Glomerular visceral epithelial cell (primary cell): ENCODE measurements at regions not wholly inside any gene's neighbourhood (a gene's known extent, or its start where the extent isn't known, plus 50 kb on each side); places are given as distances from the start of the nearest gene placed in this dataset.
"Not testable (repeated sequence)": the region's sequence is repeated elsewhere in the genome, so short reads cannot be mapped to it uniquely, and the experiment has no call there.

ENCODE experiments used
- DNase-seq: peaks from one replicate; pipeline ENCODE4 v3.0.0-alpha.2; 2016; ENCODE audit errors: extremely low spot score

DNA sequence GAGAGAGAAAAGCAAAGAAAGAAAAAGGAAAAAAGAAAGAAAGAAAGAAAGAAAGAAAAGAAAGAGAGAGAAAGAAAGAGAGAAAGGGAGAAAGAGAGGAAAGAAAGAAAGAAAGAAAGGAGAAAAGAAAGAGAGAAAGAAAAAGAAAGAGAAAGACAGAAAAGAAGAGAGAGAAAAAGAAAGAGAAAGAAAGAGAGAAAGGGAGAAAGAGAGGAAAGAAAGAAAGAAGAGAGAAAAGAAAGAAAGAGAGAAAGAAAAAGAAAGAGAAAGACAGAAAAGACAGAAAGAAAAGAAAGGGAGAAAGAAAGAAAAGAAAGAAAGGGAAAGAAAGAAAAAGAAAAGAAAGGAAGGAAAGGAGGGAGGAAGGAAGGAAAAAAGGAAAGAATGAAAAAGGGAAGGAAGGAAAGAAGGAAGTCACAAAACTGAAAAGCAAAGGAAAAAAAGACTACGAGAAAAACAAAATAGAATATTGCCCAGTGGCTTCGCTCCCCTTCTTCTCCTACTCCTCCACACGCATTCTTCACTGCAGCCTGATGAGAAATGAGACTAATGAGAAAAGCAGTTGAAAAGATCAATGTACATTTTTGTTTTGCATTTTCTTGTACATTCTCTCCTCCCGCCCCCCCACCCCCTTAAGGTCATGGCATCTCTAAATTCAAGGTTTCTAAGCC is 170.0 kb downstream of the SOD2 start:
- DNase-seq = no peak

GRCh38 chr6:159521962-159522361 is 171.1 kb downstream of the SOD2 start:
- no peak for DNase-seq

- no peak for DNase-seq
Measured at GRCh38 chr6:159520002-159520401, 173.0 kb downstream of the SOD2 start.

- DNase-seq = not testable (repeated sequence)
Measured at GRCh38 chr6:159515811-159516210, 177.2 kb downstream of the SOD2 start.

GRCh38 chr6:159513914-159514313 is 179.1 kb downstream of the SOD2 start:
- no peak for DNase-seq

- DNase-seq = no peak
Measured at GRCh38 chr6:159513074-159513720, 179.8 kb downstream of the SOD2 start.

- DNase-seq = no peak
Measured at GRCh38 chr6:159512571-159512970, 180.5 kb downstream of the SOD2 start.

DNA sequence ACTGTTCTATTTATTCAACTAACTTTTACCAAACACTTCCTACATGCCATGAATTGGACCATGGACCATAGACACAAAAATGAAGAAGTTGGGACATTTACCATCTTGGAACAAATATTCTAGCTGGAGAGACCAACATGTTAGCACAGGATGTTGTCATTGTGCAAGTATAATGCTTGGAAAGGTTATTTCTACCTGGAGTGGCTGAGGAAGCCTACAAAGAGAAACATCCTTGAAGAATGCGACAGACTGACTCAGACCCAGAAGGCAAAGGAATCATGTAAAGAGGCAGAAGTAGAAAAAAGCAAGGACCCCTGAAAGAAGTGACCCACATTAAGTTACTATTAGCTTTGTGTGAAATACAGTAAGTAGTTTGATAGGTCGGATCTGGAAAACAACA is 180.9 kb downstream of the SOD2 start:
- no peak for DNase-seq

DNA sequence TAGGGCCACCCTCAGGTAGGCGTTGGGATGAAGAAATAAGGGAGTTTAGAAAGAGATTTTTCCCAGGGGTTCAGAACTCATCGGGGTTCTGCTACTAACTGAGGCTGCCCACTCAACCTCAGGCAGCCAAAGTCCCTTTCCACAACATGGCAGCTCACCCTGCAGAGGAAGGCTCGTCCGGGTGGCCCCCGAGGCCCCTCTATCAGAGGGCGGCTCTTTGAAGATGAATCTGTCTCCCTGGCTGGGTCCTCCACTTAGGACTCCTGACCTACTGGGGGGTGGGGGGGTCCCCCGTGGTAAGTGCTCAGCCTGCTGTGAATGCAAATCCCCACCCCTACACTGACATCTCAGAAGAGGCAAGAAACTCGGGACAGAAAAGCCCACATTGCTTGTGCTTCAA is 182.9 kb downstream of the SOD2 start:
- no peak for DNase-seq

DNA sequence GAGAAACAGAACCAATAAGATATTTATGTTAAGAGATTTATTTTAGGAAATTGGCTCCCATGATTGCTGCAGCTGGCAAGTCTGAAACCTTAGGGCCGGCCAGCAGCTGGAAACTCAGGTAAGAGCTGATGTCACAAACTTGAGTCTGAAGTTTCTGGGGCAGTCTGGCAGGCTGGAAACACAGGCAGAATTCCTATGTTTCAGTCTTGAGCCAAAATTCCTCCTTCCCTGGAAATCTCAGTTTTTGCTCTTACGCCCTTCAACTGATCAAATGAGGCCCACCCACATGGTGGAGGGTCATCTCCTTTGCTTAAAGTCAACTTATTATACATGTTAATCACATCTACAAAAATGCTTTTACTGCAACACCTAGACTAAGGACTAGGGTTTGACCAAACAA is 184.1 kb downstream of the SOD2 start:
- DNase-seq = no peak

GRCh38 chr6:159506048-159506447 is 187.0 kb downstream of the SOD2 start:
- no peak for DNase-seq

DNA sequence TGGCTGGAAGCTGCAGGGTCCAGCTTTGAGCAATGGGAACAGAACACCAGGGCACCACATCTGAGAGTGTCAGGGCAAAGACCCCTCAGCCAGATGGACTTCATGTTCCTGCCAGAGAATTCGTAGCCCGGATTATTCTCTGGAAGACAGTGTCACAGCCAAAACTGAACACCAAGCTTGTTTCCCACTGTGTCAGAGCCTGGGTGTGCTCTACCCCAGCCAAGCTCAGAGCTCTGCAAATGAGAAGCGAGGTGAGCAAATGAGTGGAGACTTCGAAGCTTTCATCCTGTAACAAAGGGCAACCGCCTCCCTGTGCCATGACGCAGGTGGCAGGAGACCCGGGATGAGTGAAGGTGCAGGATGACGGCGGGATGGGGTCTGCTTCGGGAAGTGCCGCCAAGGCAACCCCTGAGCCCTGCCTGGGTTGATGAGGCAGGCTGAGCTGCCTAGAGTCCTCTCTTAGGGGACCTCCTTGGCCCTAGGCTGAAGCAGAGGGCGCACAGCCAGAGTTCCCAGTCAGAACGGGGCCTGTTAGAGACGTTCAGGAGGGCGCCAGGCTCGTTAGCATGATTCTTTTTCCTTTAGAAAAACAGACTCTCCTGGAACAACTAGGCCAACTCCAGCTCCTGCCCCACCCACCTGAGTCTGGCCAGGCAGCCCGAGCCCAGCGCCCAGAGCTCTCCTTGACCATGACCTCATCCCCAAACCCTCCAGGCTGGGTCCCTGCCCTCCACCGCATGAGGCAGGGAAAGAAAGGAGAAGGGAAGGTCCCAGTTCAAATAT is 187.7 kb downstream of the SOD2 start:
- no peak for DNase-seq

DNA sequence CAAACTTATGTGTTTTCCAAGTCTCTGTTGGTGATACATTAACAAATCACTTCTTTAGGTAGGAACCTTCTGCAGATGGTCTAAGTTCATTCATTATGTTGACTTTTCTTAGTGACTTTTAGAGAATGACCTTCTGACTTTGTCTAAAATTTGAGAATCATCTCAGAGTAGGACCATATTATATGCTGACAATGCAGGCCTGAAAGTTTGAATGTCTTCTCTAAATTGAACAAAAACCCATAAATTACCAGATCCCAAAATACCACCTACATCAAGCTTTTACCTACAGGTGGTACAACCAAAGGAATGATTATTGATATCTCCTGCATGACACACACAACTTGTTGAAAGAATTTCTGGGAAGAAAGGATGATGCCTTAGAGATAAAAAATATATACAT is 191.5 kb downstream of the SOD2 start:
- no peak for DNase-seq

DNA sequence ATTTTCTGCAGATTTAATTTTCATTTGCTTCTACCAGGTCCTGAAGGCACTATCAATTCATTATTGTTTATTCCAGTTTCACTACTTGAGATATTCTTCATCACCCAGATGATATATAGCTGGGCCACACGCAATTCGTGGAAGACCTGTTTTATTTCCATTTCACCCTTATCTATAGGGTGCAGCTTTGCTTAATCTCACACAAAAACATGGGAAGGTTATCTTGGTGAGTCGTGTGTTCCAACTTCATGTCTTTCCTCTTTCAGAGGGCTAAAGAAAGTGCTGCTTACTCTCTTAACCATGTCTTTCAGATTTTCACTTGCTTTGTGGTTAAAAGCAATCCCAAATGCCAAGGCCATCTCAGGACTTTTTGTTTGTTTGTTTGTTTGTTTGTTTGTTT is 194.0 kb downstream of the SOD2 start:
- no peak for DNase-seq

GRCh38 chr6:159494586-159494972 is 198.5 kb downstream of the SOD2 start:
- no peak for DNase-seq

- no peak for DNase-seq
Measured at GRCh38 chr6:159493898-159494585, 199.0 kb downstream of the SOD2 start.

DNA sequence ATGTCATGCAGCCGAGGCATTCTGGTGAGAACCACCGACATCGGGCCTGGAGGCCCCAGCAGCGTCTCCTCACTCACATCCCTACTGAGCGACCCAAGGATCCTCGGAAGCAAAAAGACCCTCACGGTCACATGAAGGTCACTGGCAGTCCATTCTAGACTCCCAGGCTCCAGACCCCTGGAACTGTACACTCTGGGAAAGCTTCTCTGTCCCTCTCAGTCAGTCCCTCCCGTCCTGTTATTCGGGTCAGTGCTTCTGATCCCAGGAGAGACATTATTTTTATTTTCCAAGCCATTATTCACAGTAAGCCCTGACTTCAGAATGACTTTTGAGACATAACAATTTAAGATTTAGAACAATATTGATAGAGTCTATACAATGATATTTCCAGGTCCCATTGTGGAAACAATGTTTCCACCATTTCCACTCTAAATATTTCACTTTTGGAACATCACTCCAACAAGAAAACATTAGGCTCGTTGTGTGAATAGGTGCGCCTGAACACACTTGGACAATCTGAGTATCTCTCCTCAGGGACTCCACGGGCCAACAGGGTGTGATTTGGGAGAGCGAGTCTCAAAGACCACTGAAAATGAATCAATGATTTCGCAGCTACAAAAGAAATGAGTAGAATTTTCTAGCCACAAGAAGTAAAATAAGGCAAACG is 199.7 kb downstream of the SOD2 start:
- DNase-seq = no peak

- no peak for DNase-seq
Measured at GRCh38 chr6:159490298-159490937, 202.6 kb downstream of the SOD2 start.

- DNase-seq = no peak
Measured at GRCh38 chr6:159487636-159488035, 205.4 kb downstream of the SOD2 start.

GRCh38 chr6:159483259-159483658 is 209.8 kb downstream of the SOD2 start:
- DNase-seq = no peak

DNA sequence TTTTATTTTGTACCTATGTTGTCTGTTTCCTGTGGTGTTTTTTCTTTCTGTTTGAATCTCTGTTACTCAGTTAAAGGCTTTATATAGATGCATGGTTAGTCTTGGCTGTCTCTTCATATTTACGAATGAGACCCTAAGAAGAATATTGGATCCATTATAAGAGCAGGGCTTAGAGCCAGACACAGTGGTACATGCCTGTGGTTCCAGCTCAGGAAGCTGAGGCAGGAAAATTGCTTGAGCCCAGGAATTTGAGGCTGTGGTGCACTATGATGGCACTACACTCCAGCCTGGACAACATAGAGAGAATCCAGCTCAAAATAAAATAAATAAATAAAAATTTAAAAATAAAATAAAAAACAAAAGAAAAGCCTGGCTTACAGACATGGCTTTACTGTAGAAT is 211.1 kb downstream of the SOD2 start:
- no peak for DNase-seq
